GM10266 (cell line): ENCODE measurements at regions not wholly inside any gene's neighbourhood (a gene's known extent, or its start where the extent isn't known, plus 50 kb on each side); places are given as distances from the start of the nearest gene placed in this dataset.

Experiments
- DNase-seq: peaks from one replicate; pipeline ENCODE4 v3.0.0; 2012; ENCODE audit errors: extremely low spot score
- TF ChIP-seq, protein P1 (sequence below): IDR thresholded peaks from 2 replicates; pipeline ENCODE4 v1.5.1; 2012; ENCODE audit warnings: mild to moderate bottlenecking, low read depth; ENCODE audit not compliant: control insufficient read depth, insufficient read depth; ENCODE audit errors: missing control alignments

DNA sequence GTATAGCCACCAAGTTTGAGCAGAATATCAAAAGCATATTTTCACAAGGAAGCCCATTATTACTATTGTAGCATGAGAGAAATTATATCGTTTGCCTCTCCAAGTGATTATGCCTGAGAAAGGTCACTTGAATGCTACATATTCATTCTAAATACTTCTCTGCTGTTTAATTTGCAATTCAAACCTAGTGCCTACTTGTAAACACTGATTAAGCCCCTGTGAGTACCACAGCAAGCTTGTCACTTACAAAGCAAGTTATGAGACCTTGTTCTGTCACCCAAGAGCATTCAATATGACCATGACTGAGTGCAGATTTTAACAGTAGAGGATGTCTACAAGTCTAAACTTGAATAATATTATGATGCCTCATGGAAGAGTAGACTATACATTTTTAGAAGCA is 124.7 kb upstream of the SSTR1 start:
- TF ChIP-seq, protein P1, sequence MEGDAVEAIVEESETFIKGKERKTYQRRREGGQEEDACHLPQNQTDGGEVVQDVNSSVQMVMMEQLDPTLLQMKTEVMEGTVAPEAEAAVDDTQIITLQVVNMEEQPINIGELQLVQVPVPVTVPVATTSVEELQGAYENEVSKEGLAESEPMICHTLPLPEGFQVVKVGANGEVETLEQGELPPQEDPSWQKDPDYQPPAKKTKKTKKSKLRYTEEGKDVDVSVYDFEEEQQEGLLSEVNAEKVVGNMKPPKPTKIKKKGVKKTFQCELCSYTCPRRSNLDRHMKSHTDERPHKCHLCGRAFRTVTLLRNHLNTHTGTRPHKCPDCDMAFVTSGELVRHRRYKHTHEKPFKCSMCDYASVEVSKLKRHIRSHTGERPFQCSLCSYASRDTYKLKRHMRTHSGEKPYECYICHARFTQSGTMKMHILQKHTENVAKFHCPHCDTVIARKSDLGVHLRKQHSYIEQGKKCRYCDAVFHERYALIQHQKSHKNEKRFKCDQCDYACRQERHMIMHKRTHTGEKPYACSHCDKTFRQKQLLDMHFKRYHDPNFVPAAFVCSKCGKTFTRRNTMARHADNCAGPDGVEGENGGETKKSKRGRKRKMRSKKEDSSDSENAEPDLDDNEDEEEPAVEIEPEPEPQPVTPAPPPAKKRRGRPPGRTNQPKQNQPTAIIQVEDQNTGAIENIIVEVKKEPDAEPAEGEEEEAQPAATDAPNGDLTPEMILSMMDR: no peak
- DNase-seq: no peak

DNA sequence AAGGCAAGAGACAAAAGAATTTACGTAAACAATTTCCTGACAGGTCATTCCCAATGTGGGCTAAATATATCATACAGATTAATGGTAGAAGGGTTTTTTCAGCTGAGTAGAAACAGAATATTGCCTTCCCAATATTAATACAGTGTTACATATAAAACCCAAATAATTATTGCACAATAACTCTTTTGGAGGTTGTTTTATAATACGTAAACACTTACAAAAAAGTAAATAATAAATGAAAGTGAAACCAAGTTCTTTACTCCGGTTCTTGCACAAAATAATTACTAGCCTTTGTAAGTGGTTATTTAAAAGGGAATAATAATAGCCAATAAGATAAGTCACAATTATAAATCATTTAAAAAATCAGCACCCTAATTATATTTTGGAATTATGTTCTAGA is 118.6 kb upstream of the SSTR1 start:
- TF ChIP-seq, protein P1: no peak
- no peak for DNase-seq

DNA sequence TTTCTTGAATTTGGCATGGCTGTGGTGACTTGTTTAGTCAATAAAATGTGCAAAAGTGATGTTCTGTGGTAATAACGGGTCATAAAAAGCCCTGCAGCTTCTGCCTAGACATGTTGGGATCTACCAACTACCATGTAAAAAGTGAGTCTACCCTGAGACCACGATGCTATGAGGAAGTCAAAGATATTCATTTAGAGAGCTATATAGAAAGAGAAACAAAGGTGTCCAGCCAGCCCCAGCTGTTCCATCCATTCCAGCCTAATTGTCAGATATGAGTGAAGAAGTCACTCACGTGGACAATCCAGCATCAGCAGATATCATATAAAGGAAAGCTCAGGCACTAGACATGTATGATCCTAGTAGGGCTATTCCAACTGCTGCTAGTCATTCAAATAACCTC is 117.2 kb upstream of the SSTR1 start:
- DNase-seq: no peak
- TF ChIP-seq, protein P1: no peak

DNA sequence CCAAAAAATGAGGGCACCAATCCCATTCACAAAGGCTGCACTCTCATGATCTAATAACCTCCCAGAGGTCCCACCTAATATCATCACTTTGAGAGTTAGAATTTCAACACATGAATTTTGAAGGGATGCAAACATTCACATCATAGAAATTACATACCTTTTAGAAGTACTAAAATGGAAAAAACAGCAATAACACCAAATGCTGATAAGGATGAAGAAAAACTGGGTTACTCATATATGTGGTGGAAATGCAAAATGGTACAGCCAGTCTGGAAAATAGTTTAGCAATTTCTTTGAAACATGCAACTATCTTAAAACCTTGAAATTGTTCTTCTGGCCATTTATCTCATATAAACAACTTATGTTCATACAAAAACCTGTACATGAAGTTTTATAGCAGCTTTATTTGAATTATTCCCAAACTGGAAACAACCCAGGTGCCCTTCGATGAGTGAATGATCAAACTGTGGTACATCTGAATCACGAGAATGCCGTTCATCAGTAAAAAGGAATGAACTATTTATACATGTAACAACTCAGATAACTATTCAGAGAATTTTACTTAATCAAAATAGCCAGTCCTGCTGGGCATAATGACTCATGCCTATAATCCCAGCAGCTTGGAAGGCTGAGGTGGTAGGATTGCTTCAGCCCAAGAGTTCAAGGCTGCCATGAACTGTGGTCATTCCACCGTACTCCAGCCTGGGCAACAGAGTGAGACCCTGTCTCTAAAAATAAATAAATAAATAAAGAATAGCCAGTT is 109.4 kb upstream of the SSTR1 start:
- TF ChIP-seq, protein P1: no peak
- no peak for DNase-seq

DNA sequence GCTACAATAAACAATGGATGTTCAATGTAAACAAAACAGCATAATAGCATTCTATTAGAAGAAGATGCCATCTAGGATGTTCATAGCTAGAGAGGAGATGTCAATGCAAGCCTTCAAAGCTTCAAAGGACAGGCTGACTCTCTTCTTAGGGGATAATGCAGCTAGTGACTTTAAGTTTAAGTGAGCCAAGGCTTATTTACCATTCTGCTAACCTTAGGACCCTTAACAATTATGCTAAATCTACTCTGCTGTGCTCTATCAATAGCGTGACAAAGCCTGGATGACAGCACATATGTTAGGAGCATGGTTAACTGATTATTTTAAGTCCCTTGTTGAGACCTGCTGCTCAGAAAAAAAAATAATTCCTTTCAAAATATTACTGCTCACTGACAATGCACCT is 106.0 kb upstream of the SSTR1 start:
- TF ChIP-seq, protein P1: no peak
- DNase-seq: no peak

DNA sequence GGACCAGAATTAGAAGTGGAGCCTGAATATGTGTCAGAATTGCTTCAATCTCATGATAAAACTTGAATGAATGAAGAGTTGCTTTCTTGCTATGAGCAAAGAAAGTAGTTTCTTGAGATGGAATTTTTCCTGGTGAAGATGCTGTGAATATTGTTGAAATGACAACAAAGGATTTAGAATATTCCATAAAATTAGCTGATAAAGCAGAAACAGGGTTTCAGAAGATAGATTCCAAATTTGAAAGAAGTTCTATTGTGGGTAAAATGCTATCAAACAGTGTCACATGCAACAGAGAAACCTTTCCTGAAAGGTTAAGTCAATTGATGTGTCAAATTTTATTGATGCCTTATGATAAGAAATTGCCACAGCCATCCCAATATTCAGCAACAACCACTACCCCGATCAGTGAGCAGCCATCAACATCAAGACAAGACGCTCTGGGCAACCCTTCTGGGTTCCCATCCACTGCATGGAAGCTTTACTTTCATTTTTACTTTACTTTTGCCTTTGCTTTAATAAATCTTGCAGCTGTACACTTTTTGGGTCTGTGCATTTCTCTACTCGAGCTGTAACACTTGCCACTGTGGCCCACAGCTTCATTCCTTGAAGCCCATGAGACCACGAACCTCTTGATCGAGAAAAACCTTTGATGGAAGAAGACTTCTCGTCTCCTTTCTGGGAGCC is 104.0 kb upstream of the SSTR1 start:
- TF ChIP-seq, protein P1: no peak
- DNase-seq: no peak

DNA sequence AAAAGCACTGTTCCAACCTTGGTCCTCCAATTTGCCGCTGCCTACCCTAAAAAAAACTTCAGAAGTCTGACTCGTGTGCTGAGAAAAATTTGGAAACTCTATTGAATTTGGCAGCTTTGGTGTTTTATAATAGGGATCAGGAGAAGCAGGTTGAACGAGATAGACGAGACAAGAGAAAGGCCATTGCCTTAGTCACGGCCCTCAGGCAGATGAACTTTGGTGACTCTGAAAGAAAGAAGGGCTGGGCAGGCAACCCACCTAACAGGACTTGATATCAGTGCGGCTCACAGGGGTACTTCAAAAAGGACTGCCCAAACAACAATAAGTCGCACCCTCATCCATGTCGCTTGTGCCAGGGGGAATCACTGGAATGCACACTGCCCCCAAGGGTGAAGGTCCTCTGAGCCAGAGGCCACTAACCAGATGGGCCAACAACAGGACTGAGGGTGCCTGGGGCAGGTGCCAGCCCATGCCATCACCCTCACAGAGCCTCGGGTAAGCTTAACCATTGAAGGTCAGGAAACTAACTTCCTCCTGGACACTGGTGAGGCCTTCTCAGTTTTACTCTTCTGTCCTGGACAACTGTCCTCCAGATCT is 102.5 kb upstream of the SSTR1 start:
- TF ChIP-seq, protein P1: no peak
- no peak for DNase-seq
